GM12878 (cell line): ENCODE measurements at regions not wholly inside any gene's neighbourhood (a gene's known extent, or its start where the extent isn't known, plus 50 kb on each side); places are given as distances from the start of the nearest gene placed in this dataset.

Experiments
- CHD2 ChIP-seq: IDR thresholded peaks from 2 replicates; pipeline ENCODE4 v1.6.1; 2011; ENCODE audit warnings: low read depth, low read length, improper control_type of control experiment, borderline replicate concordance
- CTCF ChIP-seq, 3 experiments: IDR thresholded peaks in 2 of 3; conservative IDR thresholded peaks in 1 of 3; 2 replicates each; pipeline ENCODE4 v1.5.1; 2011; ENCODE audit warnings: low read depth in 3 of 3, low read length in 3 of 3, mild to moderate bottlenecking in 3 of 3, control low read depth in 2 of 3, moderate library complexity in 2 of 3, inconsistent platforms in 1 of 3, mixed read lengths in 1 of 3; ENCODE audit not compliant: control insufficient read depth in 2 of 3, insufficient read depth in 1 of 3; ENCODE audit errors: extremely low read depth in 1 of 3
- EZH2 ChIP-seq: IDR thresholded peaks from 2 replicates; pipeline ENCODE4 v1.6.1; 2012; ENCODE audit warnings: low read depth, mild to moderate bottlenecking, control low read depth, inconsistent platforms, low read length, borderline replicate concordance; ENCODE audit not compliant: control insufficient read depth
- POLR2A ChIP-seq: IDR thresholded peaks from 2 replicates; pipeline ENCODE4 v1.6.1; 2011; ENCODE audit warnings: low read depth, mild to moderate bottlenecking, low read length
- POU2F2 ChIP-seq: IDR thresholded peaks from 3 replicates; pipeline ENCODE4 v1.6.1; 2011; ENCODE audit warnings: low read depth, mild to moderate bottlenecking, low read length, borderline replicate concordance
- REST ChIP-seq: IDR thresholded peaks from 2 replicates; pipeline ENCODE4 v1.6.1; 2012; ENCODE audit warnings: mild to moderate bottlenecking, low read depth, low read length
- SIN3A ChIP-seq: IDR thresholded peaks from 2 replicates; pipeline ENCODE4 v1.6.1; 2012; ENCODE audit warnings: low read depth, low read length, improper control_type of control experiment

GRCh38 chr3:106588739-106589138 is 719.9 kb upstream of the CBLB start:
- TF ChIP-seq CHD2, result no peak
- TF ChIP-seq CTCF (IDR thresholded peaks at IDR 0.05 in 2 of 3, conservative IDR thresholded peaks at IDR 0.05 in 1 of 3; ENCODE audit: control insufficient read depth in 2 of 3, extremely low read depth in 1 of 3, insufficient read depth in 1 of 3, low read depth in 3 of 3, low read length in 3 of 3), result no peak
- no peak for TF ChIP-seq REST
- no peak for TF ChIP-seq SIN3A
- no peak for TF ChIP-seq EZH2
- TF ChIP-seq POU2F2, result no peak
- TF ChIP-seq POLR2A, result no peak
